NT2/D1 (cell line): ENCODE measurements at regions not wholly inside any gene's neighbourhood (a gene's known extent, or its start where the extent isn't known, plus 50 kb on each side); places are given as distances from the start of the nearest gene placed in this dataset.

Experiments
- SUZ12 ChIP-seq: IDR thresholded peaks from 2 replicates; pipeline ENCODE4 v1.6.1; 2011; ENCODE audit not compliant: insufficient read length, insufficient read depth; ENCODE audit errors: extremely low read depth
- ZNF274 ChIP-seq: IDR thresholded peaks from 2 replicates; pipeline ENCODE4 v1.6.1; 2011; ENCODE audit warnings: mild to moderate bottlenecking, low read depth, low read length

DNA sequence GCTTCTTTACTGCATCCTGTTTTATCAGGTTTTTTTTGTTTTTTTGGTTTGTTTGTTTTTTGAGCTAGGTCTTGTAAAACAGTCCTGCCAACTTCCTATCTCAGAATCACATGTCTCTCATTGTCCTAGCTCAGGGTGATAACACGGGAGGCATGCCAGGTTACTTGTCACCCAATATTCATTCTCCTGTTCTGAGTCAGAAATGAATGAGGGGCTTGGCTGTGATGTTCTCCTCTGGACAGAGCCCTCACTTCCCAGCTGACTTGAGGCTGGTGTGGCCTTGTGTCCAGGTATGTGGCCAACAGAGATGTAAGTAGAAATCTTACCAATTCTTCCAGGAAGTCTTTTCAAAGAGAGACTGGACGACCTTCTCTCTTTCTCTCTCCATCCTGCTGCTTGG, 317.0 kb downstream of the GABRB3 start:
- no peak for TF ChIP-seq ZNF274
- TF ChIP-seq SUZ12 = no peak
